ENCODE measurements at regions not wholly inside any gene's neighbourhood (a gene's known extent, or its start where the extent isn't known, plus 50 kb on each side); places are given as distances from the start of the nearest gene placed in this dataset.

- Mint-ChIP-seq H3K27me3 (ENCODE audit: insufficient read depth, low read depth) (no peaks in the 10 kb centered on the region), H3K4me1 (no peaks in the 10 kb centered on the region), H3K36me3 (no peaks in the 10 kb centered on the region), H3K9me3 (no peaks in the 10 kb centered on the region), H3K4me3 (no peak overlapping the region), H3K27ac (no peak overlapping the region)
- H3K4me2 ChIP-seq, result no peak overlapping the region
- no peak overlapping the region for H3K9ac ChIP-seq
- H3K4me1 ChIP-seq, result no peaks in the 10 kb centered on the region
- H3K27me3 ChIP-seq, result no peaks in the 10 kb centered on the region
- H3K79me2 ChIP-seq (ENCODE audit: low read depth), result no peaks in the 10 kb centered on the region
- no peaks in the 10 kb centered on the region for H3F3A ChIP-seq (ENCODE audit: low read depth)
- no peaks in the 10 kb centered on the region for H3K36me3 ChIP-seq
- no peaks in the 10 kb centered on the region for H4K20me1 ChIP-seq (ENCODE audit: low read depth)
- TF ChIP-seq EZH2 (IDR thresholded peaks at IDR 0.05) (no peak), CTCF (IDR thresholded peaks at IDR 0.05) (no peak), EZH2phosphoT487 (IDR thresholded peaks at IDR 0.05) (no peak)
- H3K9me3 ChIP-seq (ENCODE audit: low read depth), result no peaks in the 10 kb centered on the region
- H2AFZ ChIP-seq (replicated peaks), result no peak overlapping the region
- DNase-seq (ENCODE audit: low spot score), result no peak
- H3K27ac ChIP-seq, result no peak overlapping the region
- no peak overlapping the region for H3K4me3 ChIP-seq
Measured at GRCh38 chr10:6692856-6693255, 112.8 kb upstream of the PRKCQ start.

- no peak for TF ChIP-seq EZH2 (IDR thresholded peaks at IDR 0.05)
- TF ChIP-seq EZH2phosphoT487 (IDR thresholded peaks at IDR 0.05), result no peak
- no peak for TF ChIP-seq CTCF (IDR thresholded peaks at IDR 0.05)
- Mint-ChIP-seq H3K36me3 (no peaks in the 10 kb centered on the region), H3K27ac (no peak overlapping the region), H3K27me3 (ENCODE audit: insufficient read depth, low read depth) (no peaks in the 10 kb centered on the region), H3K4me3 (no peak overlapping the region), H3K9me3 (no peaks in the 10 kb centered on the region), H3K4me1 (no peaks in the 10 kb centered on the region)
- no peaks in the 10 kb centered on the region for H3K36me3 ChIP-seq
- no peaks in the 10 kb centered on the region for H3K79me2 ChIP-seq (ENCODE audit: low read depth)
- H3F3A ChIP-seq (ENCODE audit: low read depth), result no peaks in the 10 kb centered on the region
- H3K4me1 ChIP-seq, result no peaks in the 10 kb centered on the region
- H3K27me3 ChIP-seq, result no peaks in the 10 kb centered on the region
- H3K9me3 ChIP-seq (ENCODE audit: low read depth), result no peaks in the 10 kb centered on the region
- no peak for DNase-seq (ENCODE audit: low spot score)
- H3K4me2 ChIP-seq, result no peak overlapping the region
- no peak overlapping the region for H3K4me3 ChIP-seq
- H3K27ac ChIP-seq, result no peak overlapping the region
- no peak overlapping the region for H3K9ac ChIP-seq
- H4K20me1 ChIP-seq (ENCODE audit: low read depth), result no peaks in the 10 kb centered on the region
- H2AFZ ChIP-seq (replicated peaks), result no peak overlapping the region
Measured at GRCh38 chr10:6692103-6692502, 112.0 kb upstream of the PRKCQ start.

- H3K4me1 Mint-ChIP-seq, result no peaks in the 10 kb centered on the region
- H2AFZ ChIP-seq (replicated peaks), result no peak overlapping the region
- no peaks in the 10 kb centered on the region for H3F3A ChIP-seq (ENCODE audit: low read depth)
- no peak overlapping the region for H3K27ac Mint-ChIP-seq
- no peaks in the 10 kb centered on the region for H3K4me1 ChIP-seq
- H4K20me1 ChIP-seq (ENCODE audit: low read depth), result no peaks in the 10 kb centered on the region
- no peaks in the 10 kb centered on the region for H3K36me3 Mint-ChIP-seq
- H3K4me2 ChIP-seq, result no peak overlapping the region
- no peaks in the 10 kb centered on the region for H3K36me3 ChIP-seq
- H3K27ac ChIP-seq, result no peak overlapping the region
- no peak overlapping the region for H3K4me3 ChIP-seq
- no peak overlapping the region for H3K4me3 Mint-ChIP-seq
- H3K9ac ChIP-seq, result no peak overlapping the region
- TF ChIP-seq CTCF (IDR thresholded peaks at IDR 0.05) (no peak), EZH2phosphoT487 (IDR thresholded peaks at IDR 0.05) (no peak), EZH2 (IDR thresholded peaks at IDR 0.05) (no peak)
- no peak for DNase-seq (ENCODE audit: low spot score)
- no peaks in the 10 kb centered on the region for H3K79me2 ChIP-seq (ENCODE audit: low read depth)
- no peaks in the 10 kb centered on the region for H3K9me3 Mint-ChIP-seq
- H3K9me3 ChIP-seq (ENCODE audit: low read depth), result no peaks in the 10 kb centered on the region
- no peaks in the 10 kb centered on the region for H3K27me3 Mint-ChIP-seq (ENCODE audit: insufficient read depth, low read depth)
- no peaks in the 10 kb centered on the region for H3K27me3 ChIP-seq
Measured at GRCh38 chr10:6689036-6689435, 109.0 kb upstream of the PRKCQ start.

GRCh38 chr10:6680735-6681134 is 100.7 kb upstream of the PRKCQ start:
- H3K79me2 ChIP-seq (ENCODE audit: low read depth), result no peaks in the 10 kb centered on the region
- no peak overlapping the region for H2AFZ ChIP-seq (replicated peaks)
- no peak overlapping the region for H3K27ac ChIP-seq
- H3K36me3 Mint-ChIP-seq, result no peaks in the 10 kb centered on the region
- H3K27ac Mint-ChIP-seq, result no peak overlapping the region
- peaks cover 8% of the 10 kb centered on the region for H3K9me3 Mint-ChIP-seq
- DNase-seq (ENCODE audit: low spot score), result no peak
- H4K20me1 ChIP-seq (ENCODE audit: low read depth), result no peaks in the 10 kb centered on the region
- no peak overlapping the region for H3K4me3 ChIP-seq
- H3F3A ChIP-seq (ENCODE audit: low read depth), result no peaks in the 10 kb centered on the region
- TF ChIP-seq EZH2 (IDR thresholded peaks at IDR 0.05), result no peak
- TF ChIP-seq CTCF (IDR thresholded peaks at IDR 0.05), result no peak
- TF ChIP-seq EZH2phosphoT487 (IDR thresholded peaks at IDR 0.05), result no peak
- no peak overlapping the region for H3K4me3 Mint-ChIP-seq
- H3K9ac ChIP-seq, result no peak overlapping the region
- H3K4me1 Mint-ChIP-seq, result no peaks in the 10 kb centered on the region
- peaks cover 4% of the 10 kb centered on the region for H3K27me3 Mint-ChIP-seq (ENCODE audit: insufficient read depth, low read depth)
- no peaks in the 10 kb centered on the region for H3K4me1 ChIP-seq
- H3K9me3 ChIP-seq (ENCODE audit: low read depth), result no peaks in the 10 kb centered on the region
- H3K4me2 ChIP-seq, result no peak overlapping the region
- no peaks in the 10 kb centered on the region for H3K27me3 ChIP-seq
- no peaks in the 10 kb centered on the region for H3K36me3 ChIP-seq

Measured in neural progenitor cell (in vitro differentiated cells).